HG02981 (cell line): ENCODE measurements at regions not wholly inside any gene's neighbourhood (a gene's known extent, or its start where the extent isn't known, plus 50 kb on each side); places are given as distances from the start of the nearest gene placed in this dataset.

Experiments
- ATAC-seq: cut with Tn5 transposase; IDR thresholded peaks from one replicate; pipeline ENCODE4 v1.9.1; 2021; ENCODE audit warnings: mild to moderate bottlenecking, moderate library complexity; ENCODE audit not compliant: unreplicated experiment

DNA sequence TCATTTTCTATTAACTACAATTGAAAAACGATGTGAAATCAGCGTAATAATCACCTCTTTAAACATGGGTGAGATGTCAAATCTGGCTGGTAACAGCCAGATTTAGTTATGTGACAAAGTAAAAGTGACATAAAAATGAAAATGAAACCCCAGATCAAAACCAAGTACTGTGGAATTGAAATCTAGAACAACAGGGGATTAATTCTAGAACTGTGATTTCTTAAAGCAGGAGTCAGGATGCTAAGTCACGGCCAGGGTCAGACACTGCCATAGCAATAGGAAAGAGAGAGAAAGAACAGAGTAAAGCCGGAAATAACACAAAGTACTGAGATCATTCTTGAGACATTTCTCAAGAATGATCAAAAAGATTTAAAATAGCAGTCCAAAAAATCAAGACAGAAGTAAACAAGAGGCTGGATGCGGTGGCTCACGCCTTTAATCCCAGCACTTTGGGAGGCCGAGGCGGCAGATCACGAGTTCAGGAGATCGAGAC is 1183.7 kb upstream of the NXPH2 start:
- ATAC-seq = no peak

DNA sequence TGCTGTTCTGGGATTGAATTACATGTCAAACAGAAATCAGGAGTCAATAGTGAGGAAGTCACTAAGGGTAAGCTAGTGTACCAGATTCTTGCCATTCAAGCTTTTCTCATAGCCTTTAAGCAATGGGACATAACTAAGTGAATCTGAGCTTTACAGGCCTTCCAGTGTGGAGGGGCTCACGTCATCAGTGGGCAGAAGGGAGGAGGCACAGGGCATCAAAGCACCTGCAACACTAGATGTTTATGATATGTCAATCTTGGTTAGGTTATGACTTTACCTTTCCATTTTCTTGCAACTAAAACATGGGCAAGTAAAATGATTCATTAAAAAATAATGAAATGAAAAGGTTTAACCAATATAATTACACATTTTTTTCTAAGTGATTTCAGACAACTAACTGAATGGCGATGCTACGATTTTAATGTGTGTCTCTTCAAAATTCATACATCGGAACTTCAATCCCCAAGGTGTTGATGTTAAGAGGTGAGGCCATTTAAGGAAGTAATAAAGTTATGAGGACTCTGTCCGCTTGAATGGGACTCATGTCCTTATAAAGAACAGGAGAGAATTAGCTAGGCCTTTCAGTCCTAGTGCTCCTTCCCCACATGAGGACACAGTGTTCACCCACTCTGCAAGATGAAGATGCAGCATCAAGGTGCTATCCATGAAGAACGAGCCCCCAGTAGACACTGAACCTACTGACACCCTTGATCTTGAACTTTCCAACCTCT is 1169.2 kb upstream of the NXPH2 start:
- no peak for ATAC-seq

DNA sequence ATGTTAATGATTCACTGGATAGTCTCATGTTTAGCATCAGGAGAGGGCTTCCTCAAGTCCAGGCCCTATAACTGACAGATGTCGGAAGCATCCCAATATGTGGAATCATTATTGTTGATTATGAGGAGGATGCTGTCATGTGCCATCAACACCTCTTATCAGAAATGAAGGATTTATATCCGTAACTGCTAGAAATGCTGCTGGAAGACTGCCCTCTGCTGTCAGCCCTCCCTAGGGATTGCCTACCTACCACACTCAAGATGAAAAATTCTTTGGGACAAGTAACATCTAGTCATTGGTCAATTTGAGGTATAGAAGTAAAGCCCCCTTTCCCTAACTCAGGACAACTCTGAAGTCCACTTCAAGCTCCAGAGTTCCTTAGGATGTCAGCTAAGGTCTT is 1166.5 kb upstream of the NXPH2 start:
- no peak for ATAC-seq

DNA sequence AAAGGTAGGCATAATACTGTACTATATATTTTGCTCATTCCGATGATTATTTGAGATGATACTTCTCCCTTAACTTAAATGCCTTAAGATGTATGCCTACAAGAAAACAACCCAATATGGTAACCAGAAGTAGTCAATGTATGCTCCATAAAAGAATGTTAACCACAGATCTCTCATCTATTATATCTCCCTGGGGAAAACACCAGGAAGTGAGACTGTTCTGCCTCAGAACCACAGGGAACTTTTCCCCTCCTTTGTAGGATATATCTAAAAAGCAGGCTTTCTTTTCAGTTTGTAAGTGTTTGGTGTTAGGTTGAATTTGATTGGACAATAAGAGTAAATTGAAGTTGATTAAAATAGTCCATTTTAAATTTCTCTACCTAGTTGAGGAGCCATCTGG is 1160.5 kb upstream of the NXPH2 start:
- ATAC-seq = no peak

DNA sequence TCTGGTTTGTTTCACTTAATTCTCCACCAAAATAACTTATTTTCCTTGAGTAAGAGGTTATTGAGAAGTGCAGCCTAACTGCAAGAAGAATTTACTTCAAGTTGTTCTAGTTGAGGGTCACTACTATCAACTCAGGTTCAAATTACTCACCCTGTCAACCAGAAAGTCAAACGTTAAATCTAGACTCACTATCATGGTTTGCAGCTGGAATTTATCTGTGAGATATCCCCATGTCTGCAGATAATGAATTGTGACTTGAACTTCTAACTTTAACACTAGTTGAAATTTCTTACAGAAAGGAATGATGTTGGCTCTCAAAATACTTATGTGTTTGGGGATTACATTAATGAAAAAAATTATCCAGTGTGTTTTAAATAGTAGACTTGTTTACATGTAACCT is 1145.7 kb upstream of the NXPH2 start:
- no peak for ATAC-seq

DNA sequence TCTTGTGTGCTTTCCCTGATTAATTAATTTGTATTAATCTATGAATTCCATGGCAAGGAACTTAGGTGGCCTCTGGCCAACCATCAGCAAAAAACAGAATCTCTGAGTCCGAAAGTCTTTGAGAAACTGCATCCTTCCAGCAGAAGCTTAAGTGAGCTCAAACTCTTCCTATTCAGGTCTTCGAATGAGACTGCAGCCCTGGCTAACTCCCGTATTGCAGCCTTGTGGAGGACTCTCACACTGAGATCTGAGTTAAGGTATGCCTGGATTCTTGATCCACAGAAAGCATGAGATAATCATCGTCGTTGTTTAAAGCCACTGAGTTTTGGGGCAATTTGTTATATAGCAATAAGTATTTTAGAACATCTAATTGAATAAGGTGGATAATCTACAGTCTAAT is 1143.9 kb upstream of the NXPH2 start:
- no peak for ATAC-seq

DNA sequence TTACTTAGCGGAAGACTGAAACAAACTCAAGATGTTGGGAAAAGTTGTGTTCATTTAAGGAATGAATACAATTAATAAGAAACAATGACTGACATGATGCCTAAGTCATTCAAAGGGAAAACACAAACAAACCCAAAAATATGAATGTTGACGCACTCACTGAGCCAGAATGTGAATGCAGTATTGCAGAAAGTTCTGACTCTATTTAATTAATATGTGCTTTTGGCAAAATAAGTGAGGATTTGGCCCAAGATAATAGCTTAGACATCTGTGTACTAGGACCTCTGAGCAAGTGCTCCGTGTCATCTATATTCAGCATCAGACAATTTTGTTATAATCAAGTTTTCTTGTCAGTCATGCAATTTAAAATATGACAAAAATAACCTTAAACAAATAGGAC is 1138.8 kb upstream of the NXPH2 start:
- no peak for ATAC-seq

DNA sequence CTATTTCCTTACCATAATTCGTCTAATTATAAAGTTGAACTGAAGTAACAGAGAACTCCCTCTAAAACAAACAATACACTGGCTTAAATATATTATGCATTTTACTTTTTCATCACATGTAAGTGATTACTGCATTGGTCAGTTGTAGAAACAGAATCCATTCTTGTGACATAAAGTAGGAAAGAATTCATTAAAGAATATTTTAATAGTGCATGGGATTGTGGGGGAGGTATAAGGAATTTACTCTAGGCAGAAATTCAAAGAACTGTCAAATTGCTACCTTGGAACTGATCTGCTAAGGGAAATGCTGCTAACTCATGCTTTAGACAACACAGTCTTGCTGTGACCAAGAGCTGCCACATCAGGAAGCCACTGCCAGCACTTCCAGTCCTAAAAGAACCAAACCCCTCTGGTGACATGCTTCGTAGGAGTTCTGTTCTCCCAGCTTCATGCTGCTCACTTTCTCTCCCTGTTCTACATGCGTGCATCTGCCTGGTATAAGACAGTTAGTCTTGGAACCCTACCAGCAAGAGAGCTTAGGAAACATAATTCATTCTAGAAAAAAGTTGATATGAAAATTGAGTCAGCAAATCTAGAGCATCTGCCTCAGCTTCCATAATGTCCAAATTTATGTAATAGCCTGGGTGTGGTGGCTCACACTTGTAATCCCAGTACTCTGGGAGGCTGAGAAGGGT is 1137.6 kb upstream of the NXPH2 start:
- ATAC-seq = no peak

DNA sequence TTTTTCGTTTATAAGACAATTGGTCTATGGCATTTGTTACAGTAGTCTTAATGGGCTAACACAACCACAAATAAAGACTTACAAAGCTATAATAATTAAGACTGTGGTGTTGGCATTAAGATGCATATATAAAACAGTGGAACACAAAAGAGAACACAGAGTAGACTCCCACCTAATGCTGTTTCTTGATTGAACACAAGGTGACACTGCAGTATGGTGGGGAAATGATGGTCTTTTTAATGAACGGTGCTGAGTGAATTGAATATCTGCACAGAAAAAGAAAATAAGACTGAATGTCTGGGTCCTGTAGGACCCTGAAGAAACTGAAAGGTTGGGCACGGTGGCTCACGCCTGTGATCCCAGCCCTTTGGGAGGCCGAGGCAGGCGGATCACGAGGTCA is 1136.6 kb upstream of the NXPH2 start:
- ATAC-seq = no peak

DNA sequence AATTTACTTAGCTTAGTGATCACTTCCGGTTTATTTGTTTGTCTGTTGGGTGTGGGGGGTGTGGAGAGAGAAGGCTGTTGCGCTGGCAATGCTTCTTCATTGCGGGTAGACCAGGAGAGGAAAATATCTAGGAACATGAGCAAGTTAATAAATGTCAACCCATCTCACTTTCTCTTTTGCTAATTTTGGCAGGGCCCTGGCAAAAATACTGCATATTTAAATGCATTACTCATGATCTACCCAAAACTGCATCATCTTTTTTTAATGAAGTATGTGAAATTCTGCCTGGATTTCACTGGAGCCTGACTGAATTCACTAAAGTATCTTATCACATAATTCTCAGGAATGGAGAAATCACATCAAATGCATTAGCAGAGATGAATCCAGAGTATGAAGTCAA is 1131.0 kb upstream of the NXPH2 start:
- ATAC-seq = no peak

DNA sequence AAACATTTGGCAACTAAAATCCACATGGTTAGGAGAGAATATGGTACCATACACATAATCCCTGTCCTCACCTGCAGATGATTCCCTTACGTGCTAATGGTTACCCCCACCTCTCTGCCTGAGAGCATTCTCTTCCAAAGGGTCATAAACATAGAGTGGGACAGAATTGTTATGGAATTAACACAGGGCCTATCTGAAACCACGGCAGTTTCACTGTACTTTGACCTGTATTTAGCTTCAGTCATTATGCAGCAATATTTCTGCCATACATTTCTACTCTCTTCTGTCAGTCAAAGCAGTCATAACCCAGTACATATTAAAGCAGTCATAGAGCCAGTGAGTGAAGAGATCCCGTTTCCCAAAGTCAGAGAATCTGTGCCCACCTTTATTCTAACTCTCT is 1128.9 kb upstream of the NXPH2 start:
- ATAC-seq = no peak

DNA sequence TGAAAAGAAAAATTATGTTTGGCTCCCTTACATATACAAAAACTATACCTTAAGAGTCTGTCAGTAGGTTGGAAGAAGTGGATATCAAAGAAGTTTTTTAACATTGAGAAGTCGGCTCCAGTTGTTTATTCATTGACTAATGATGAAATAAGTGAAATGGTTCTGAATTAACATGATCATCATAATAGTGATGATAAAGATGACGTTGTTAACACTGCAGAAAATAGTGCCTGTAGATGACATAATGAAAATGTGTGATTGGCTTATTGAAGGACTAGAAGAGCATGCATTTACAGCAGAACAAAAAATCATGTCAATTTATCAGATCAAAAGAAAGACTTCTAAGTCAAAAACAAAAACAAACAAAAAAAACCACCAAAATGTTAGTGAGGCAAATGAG is 1125.4 kb upstream of the NXPH2 start:
- no peak for ATAC-seq

DNA sequence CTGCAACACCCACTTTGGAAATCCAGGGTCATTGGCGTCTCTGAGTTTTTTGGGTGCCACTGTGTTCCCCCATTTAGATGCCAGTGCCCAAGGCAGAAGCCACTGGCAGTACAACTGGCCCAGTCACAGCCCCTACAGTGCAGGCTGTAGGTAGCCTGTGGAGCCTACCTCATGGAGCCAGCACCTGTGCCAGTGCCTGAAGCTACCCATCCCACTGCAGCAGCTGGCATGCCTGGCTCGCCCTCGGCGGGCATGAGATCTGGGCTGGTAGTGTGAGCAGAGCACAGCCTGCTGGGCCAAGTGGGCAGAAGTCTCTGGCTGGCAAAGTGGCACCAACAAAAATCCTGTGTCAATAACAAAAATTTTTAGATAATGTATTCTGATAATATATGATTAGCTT is 1111.4 kb upstream of the NXPH2 start:
- no peak for ATAC-seq

DNA sequence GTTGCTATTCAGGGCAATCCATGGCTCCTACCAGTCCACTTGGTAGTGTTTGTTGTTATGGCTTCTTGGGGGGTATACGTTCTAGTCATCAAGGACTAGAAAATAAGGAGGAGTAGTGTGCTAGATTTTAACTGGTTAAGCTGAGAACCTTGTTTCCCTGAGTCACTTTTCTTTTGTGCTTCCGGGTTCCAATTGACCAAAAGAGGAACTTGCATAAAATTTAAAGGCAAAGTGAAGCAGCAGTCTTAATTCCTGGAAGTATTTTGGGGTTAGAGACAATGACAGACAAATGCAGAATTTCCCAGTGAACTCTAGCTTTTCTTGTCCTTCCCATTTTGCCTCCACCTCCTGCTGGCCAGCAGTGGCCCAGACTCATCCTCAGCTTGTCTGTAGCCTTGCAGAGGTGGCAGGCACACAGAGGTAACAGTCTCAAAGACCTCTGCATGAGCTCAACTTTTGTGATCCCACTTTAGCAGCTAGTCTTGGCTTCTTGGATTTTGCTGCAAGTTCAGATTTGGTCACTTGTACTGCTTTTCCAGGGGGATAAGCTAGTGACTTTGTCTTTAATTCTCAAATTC is 1105.8 kb upstream of the NXPH2 start:
- ATAC-seq = no peak

DNA sequence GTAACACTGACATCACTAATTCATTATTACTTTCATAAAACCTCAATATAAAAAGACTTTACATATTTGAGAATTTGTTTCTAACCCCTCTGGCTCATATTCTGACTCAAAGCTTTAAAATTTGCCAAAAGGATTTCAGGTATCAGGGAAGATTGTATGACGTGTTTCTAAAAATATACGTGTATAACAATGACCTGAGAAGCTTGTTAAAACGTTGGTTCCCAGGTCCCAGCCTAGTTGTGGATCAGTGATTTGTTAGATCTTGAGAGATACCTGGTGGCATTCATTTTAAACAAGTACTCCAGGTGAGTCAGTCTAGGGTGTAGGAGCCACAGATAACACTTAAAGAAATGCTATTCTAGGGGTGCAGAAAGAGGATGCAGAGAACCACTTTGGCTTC is 1096.8 kb upstream of the NXPH2 start:
- ATAC-seq = no peak

DNA sequence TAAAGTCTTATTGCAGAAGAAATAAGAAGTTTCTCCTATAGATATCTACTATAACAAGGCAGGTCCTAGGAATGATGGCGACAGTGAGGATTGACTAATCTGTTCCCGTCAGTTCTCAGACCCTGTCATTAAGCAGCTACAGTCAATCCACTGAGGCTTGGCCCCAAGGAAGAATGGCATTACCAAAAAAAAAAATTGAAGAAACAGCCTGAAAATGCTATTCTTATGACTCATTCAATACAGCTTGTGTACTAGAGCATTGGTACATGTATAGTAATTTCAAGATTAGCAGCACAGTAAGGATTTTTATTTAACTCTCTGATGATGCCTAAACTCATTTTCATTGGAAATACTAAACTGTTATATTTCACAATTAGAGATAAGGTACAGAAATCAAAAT is 1096.1 kb upstream of the NXPH2 start:
- no peak for ATAC-seq

DNA sequence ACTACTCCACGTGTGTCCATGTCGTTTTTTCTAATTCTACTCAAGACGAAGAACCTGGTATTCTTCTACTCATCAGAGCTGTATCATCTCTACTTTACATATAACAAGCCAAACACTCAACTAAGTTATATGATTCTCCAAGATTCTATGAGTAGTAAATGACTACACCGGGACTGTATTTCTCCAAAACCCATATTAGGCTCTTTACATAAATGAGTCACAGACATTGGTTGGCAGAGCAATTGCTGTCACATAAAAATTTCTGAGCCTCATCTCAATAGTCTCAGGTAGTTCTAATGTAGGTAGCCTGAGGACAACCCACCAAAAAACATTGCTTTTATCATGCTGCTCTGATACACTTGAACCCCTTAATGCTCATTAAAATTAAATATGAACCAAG is 1092.3 kb upstream of the NXPH2 start:
- ATAC-seq = no peak

DNA sequence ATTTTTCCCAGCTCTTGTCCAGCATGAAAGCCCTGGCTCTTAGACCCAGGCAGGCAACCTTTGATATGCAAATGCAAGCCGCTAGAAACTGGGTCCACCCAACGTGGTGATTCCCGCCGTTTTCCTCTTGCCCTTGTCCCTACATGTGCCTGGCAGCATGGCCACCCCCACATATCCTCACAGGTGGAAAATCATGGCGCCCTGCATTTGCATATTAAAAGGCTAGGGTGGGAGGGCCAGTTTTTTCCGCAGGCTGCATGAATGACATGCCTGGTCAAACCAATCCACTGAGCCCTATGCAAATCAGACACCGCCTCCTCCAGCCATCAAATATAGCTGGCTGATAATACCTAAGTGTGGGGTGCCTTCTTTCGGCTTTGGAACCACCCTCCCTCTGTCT is 1091.8 kb upstream of the NXPH2 start:
- ATAC-seq = no peak

DNA sequence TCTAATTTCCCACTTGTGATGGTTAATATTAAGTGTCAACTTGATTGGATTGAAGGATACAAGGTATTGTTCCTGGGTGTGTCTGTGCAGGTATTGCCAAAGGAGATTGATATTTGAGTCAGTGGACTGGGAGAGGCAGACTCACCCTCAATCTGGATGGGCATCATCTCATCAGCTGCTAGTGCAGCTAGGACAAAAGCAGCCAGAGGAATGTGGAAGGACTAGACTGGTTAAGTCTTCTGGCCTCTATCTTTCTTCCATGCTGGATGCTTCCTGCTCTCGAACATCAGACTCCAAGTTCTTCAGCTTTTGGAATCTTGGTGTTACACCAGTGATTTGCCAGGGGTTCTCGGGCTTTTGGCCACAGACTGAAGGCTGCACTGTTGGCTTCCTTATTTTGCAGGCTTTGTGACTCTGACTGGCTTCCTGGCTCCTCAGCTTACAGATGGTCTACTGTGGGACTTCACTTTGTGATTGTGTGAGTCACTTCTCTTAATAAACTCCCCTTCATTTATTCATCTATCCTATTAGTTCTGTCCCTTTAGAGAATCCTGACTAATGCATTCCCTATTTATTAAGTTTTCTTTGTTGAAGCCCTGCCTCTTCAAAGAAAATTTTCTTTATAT is 1087.5 kb upstream of the NXPH2 start:
- no peak for ATAC-seq

DNA sequence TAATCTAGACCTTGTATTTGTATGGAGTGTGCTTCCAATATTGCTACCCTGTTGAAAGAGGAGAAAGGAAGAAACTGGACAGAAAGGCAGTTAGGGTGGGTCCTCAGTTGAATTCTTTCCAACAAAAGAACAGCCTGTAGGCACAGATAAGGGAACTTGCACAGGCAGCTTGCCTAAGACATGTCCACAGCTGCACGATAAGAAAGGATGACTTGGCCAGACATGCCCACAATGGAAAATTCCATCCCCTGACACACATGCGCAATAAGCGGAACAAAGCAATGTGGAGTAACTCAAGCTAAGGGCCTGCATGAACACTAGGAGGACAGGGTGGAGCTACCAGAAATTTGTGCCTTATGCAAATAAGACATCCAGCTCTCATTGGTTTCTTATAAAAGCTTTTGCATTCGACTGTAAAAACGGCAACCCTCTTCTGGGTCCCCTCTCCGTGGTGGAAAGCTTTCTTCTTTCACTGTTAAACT is 1084.7 kb upstream of the NXPH2 start:
- no peak for ATAC-seq

DNA sequence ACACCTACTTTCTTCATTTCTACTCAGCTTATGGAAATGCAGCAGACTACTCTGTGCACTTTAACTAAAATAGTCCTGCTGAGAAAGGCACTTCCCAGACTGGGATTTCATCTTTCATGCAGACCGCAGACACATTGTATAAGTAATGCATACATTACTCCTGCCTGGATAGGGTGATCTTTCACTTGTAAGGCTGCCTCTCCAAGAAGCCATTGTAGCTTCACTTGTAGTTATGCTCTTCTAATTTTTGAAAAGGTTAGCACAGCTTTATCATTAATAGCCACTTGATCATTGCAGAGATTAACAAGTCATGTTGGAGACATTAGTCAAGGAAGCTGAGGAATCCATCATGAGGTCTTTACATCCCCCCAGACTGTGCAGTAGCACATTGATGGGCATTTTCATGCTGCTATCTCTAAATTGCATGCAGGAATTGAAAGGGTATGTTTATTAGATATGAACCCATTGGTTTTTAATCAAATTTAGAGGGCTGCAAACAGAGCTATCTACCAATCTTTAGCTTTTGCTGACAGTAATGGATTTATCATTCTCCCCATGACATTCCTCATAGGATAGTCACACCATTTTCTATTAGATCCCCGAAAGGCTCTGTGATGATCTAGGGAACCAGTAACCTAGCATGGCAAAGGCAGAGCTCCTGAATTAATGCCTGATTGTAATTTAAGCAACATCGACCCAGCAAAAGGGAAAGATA is 1074.7 kb upstream of the NXPH2 start:
- no peak for ATAC-seq
